Skeletal muscle satellite cell (primary cell): ENCODE measurements at regions not wholly inside any gene's neighbourhood (a gene's known extent, or its start where the extent isn't known, plus 50 kb on each side); places are given as distances from the start of the nearest gene placed in this dataset.
"Not testable (repeated sequence)": the region's sequence is repeated elsewhere in the genome, so short reads cannot be mapped to it uniquely, and the experiment has no call there.

ENCODE experiments used
- H3K27me3 ChIP-seq: 2 replicates; pipeline ENCODE4 v1.7.0; 2013; ENCODE audit warnings: low read length; ENCODE audit not compliant: control insufficient read depth, insufficient read depth
- H3K36me3 ChIP-seq: 2 replicates; pipeline ENCODE4 v1.7.0; 2013; ENCODE audit warnings: mild to moderate bottlenecking, control low read depth, low read length; ENCODE audit not compliant: insufficient read depth
- H3K4me1 ChIP-seq: 2 replicates; pipeline ENCODE4 v1.7.0; 2013; ENCODE audit warnings: low read length; ENCODE audit not compliant: control insufficient read depth, insufficient read depth
- H3K4me2 ChIP-seq: 2 replicates; pipeline ENCODE4 v1.7.0; 2013; ENCODE audit warnings: mild to moderate bottlenecking, low read length
- H3K4me3 ChIP-seq: 2 replicates; pipeline ENCODE4 v1.7.0; 2013; ENCODE audit warnings: low read length
- H3K9ac ChIP-seq: 2 replicates; pipeline ENCODE4 v1.7.0; 2013; ENCODE audit warnings: mild to moderate bottlenecking, low read depth, low read length, moderate library complexity
- H3K9me3 ChIP-seq: replicated peaks from 2 replicates; pipeline ENCODE4 v1.7.0; 2013; ENCODE audit warnings: mild to moderate bottlenecking, control low read depth, low read length

DNA sequence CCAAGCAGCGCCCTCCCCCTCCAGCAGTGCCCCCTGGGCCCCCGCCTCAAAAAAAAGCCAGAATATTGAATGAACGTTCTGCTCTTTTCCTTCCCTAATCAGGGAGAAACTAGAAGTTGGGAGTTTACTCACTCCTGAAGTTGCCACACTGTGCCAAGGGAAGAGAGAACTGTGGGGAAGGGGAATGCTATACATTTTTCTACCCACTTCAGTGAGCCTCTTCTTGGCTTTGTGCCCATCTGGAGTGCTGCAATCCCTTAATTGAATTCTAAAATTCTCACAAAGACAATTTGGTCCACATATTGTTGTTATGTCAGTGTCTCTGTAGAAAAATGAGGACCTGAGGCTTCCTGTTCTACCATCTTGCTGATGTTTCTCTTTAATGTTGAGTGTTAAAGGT lies 443.7 kb downstream of the DIRAS2 start:
- Histone ChIP-seq H3K4me1 (no peaks in the 10 kb centered on the region), H3K27me3 (no peaks in the 10 kb centered on the region), H3K9me3 (no peaks in the 10 kb centered on the region), H3K36me3 (no peaks in the 10 kb centered on the region), H3K9ac (no peak overlapping the region), H3K4me2 (no peak overlapping the region), H3K4me3 (no peak overlapping the region)

DNA sequence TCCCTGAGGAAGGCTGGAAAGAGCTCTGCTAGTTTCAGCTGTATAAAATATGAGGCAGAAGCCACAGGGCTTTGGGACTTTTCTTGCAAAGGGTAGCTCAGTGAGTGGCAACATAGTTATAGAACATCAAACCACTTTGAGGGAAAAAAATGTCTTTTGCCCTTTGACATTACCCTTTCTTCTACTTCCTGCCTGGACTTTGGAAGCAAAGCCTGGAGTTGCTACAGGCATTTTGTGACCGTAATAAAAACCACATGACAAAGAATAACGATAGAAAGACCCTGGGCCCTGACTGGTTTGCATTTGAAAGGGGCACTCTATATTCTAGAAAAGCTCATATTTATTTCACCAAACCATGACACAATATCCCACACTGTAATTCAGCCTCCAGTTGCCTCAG lies 440.9 kb downstream of the DIRAS2 start:
- no peak overlapping the region for H3K9ac ChIP-seq
- H3K4me3 ChIP-seq = no peak overlapping the region
- H3K9me3 ChIP-seq = no peaks in the 10 kb centered on the region
- no peaks in the 10 kb centered on the region for H3K4me1 ChIP-seq
- no peaks in the 10 kb centered on the region for H3K27me3 ChIP-seq
- no peaks in the 10 kb centered on the region for H3K36me3 ChIP-seq
- no peak overlapping the region for H3K4me2 ChIP-seq

DNA sequence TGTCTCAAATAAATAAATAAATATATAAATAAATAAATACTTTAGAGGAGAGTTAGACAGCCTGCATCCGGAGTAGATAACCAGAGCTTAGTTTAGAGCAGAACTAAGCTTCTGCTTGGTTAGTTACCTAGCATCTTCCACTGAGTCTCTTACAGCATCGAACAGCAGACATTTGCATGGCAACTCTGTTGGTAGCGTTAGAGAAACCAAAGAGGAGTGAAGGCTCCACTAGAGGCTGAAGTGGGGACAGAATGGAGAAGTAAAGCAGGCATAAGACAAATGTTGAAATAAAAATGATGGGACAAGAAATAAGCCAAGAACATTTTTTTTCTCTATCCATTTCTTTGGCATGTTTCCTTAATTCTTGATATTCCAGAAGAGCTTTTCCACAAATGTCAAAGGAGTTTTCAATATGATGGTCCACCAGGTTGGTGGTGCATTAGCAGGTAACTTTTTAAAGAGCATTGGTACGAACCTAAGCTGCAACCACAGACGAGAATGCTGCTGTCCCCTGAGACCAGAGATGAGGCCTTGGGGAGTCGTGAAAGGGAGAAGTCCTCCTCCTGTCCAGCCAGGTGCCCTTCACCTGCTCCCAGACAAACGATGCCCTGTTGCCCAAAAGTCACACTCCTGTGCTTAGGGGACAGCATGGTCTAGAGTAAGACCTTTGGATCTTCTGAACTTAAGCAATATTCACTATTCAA lies 438.3 kb downstream of the DIRAS2 start:
- Histone ChIP-seq H3K9ac (no peak overlapping the region), H3K4me3 (no peak overlapping the region), H3K4me2 (no peak overlapping the region)

GRCh38 chr9:90213045-90213444 lies 429.6 kb downstream of the DIRAS2 start:
- not testable (repeated sequence) for H3K4me3 ChIP-seq, H3K4me2 ChIP-seq, H3K36me3 ChIP-seq

More for the DNA sequence above, 438.3 kb downstream of the DIRAS2 start:
- no peaks in the 10 kb centered on the region for H3K27me3 ChIP-seq
- no peaks in the 10 kb centered on the region for H3K4me1 ChIP-seq
- no peaks in the 10 kb centered on the region for H3K9me3 ChIP-seq
- no peaks in the 10 kb centered on the region for H3K36me3 ChIP-seq

DNA sequence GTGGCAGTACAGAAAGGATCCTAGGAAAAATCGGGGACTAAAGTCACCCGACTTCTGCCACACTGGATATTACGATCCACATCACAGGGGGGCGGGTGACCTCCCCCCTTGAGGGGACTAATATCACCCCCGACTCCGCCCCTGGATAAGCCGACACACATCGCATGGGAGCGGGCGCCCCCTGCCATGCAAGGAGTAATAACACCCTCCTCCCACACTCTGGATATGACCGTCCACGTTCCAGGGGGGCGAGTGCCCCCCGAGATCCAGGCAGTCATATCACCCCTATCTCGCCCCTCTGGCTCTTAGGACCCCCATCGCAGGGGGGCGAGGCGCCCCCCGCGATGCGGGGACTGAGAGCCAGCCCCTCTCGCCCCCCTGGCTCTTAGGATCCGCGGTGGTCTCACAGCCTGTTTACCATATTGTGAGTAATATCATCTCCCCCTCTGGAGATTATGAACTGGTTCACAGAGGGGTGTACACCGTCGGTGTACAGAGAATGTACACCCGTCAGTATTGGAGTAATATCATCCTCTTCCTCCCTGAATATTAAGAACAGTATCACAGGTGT lies 423.0 kb downstream of the DIRAS2 start:
- no peak overlapping the region for H3K4me2 ChIP-seq
- H3K27me3 ChIP-seq = no peaks in the 10 kb centered on the region
- H3K4me3 ChIP-seq = no peak overlapping the region
- no peaks in the 10 kb centered on the region for H3K36me3 ChIP-seq
- no peaks in the 10 kb centered on the region for H3K4me1 ChIP-seq
- no peak overlapping the region for H3K9ac ChIP-seq
- H3K9me3 ChIP-seq = no peaks in the 10 kb centered on the region

More at GRCh38 chr9:90213045-90213444, 429.6 kb downstream of the DIRAS2 start:
- H3K9me3 ChIP-seq, H3K4me1 ChIP-seq, H3K9ac ChIP-seq, H3K27me3 ChIP-seq: not testable (repeated sequence)

DNA sequence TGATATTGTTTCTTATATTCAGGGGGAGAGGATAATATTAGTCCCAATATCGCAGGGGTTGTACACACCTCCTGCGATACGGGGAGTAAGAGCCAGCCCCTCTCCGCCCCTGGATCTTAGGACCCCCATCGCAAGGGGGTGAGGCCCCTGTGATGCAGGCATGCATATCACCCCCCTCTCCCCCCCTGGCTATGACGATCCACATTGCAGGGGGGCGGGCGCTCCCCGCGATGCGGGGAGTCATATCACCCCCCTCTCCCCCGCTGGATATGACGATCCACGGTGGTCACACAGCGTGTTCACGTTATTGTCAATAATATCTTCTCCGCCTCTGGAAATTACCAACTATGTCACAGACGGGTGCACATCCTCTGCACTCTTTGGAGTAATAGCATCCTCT lies 420.7 kb downstream of the DIRAS2 start:
- H3K36me3 ChIP-seq, H3K4me3 ChIP-seq, H3K4me1 ChIP-seq, H3K9ac ChIP-seq, H3K4me2 ChIP-seq, H3K9me3 ChIP-seq, H3K27me3 ChIP-seq: not testable (repeated sequence)

- not testable (repeated sequence) for H3K4me2 ChIP-seq, H3K4me3 ChIP-seq
These were observed 415.7 kb downstream of the DIRAS2 start for GRCh38 chr9:90226839-90227338.

GRCh38 chr9:90233081-90233480 lies 409.5 kb downstream of the DIRAS2 start:
- H3K27me3 ChIP-seq, H3K9me3 ChIP-seq, H3K4me3 ChIP-seq, H3K36me3 ChIP-seq, H3K9ac ChIP-seq, H3K4me2 ChIP-seq, H3K4me1 ChIP-seq: not testable (repeated sequence)

More at GRCh38 chr9:90226839-90227338, 415.7 kb downstream of the DIRAS2 start:
- H3K36me3 ChIP-seq, H3K27me3 ChIP-seq, H3K4me1 ChIP-seq, H3K9ac ChIP-seq, H3K9me3 ChIP-seq: not testable (repeated sequence)

DNA sequence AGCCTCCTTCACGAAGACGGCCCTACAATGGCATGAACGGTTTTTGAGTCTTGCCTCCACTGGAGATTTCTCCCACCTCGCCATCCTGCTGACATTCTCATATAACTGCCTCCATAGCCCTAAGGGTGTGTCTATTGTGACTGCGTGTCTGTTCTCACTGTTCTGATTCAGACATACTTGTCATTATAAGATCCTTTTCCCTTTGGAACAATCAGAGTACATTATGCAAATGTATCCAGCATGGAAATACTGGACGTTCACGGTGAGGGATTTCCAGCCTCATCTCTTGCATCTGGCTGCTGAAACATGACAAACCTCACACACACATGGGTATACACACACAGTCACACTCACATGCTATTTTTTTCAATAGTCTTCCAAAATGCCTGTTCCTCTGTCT lies 402.1 kb downstream of the DIRAS2 start:
- Histone ChIP-seq H3K4me3 (no peak overlapping the region), H3K27me3 (no peaks in the 10 kb centered on the region), H3K4me1 (no peaks in the 10 kb centered on the region), H3K36me3 (no peaks in the 10 kb centered on the region), H3K4me2 (no peak overlapping the region), H3K9me3 (no peaks in the 10 kb centered on the region), H3K9ac (no peak overlapping the region)

DNA sequence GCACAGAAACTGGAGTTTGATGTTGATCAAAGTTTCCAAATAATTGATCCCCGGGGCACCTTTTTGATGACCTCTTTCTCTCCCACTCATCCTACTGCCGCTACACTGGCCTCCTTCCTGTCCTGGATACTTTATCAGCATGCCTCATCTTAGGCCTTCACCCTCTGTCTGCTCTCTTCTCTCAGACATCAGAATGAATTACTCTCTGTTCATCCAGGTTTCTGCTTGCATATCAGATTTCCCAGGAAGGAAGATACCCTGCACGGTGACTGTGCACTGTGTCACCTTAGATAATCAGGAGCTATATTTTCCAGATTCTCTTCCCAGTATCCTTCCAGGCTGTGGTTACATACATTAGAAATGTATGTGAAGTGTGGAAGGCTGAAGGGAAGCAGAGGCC lies 397.0 kb downstream of the DIRAS2 start:
- Histone ChIP-seq H3K9ac (no peak overlapping the region), H3K27me3 (no peaks in the 10 kb centered on the region), H3K4me2 (no peak overlapping the region), H3K4me3 (no peak overlapping the region), H3K36me3 (no peaks in the 10 kb centered on the region), H3K9me3 (no peaks in the 10 kb centered on the region), H3K4me1 (no peaks in the 10 kb centered on the region)

- H3K9me3 ChIP-seq = no peaks in the 10 kb centered on the region
- no peak overlapping the region for H3K9ac ChIP-seq
- H3K36me3 ChIP-seq = no peaks in the 10 kb centered on the region
- H3K27me3 ChIP-seq = no peaks in the 10 kb centered on the region
- H3K4me2 ChIP-seq = no peak overlapping the region
- H3K4me1 ChIP-seq = no peaks in the 10 kb centered on the region
- no peak overlapping the region for H3K4me3 ChIP-seq
These were observed 393.5 kb downstream of the DIRAS2 start for GRCh38 chr9:90249094-90249493.

DNA sequence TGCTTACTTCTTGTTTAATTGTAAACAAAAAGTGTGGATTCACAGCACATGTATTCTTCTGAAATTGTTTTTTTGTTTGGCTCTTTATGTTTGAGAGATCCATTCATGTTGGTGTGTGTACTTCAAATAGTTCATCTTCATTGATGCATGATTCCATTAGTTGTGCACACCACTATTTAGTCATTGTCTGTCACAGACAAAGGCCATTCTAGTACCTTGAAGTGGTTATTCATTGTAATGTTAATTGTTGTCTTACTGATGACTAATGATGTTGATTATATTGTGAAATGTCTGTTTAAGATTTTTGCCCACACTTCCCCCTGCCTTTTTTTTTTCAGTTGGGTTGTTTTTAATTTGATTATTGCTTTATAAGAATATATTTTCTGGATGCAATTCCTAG lies 391.3 kb downstream of the DIRAS2 start:
- Histone ChIP-seq H3K4me1 (no peaks in the 10 kb centered on the region), H3K4me2 (no peak overlapping the region), H3K4me3 (no peak overlapping the region), H3K36me3 (no peaks in the 10 kb centered on the region), H3K9me3 (no peaks in the 10 kb centered on the region), H3K9ac (no peak overlapping the region), H3K27me3 (no peaks in the 10 kb centered on the region)
